Renal cortex interstitium (tissue), 11 donors: ENCODE measurements at regions not wholly inside any gene's neighbourhood (a gene's known extent, or its start where the extent isn't known, plus 50 kb on each side); places are given as distances from the start of the nearest gene placed in this dataset.

Experiments used
- DNase-seq, 11 donors: peaks; one replicate each; pipeline ENCODE4 v3.0.0-alpha.2; 2013; ENCODE audit warnings: low read depth in 9 of 11, low spot score in 4 of 11; ENCODE audit errors: extremely low read depth in 1 of 11

DNA sequence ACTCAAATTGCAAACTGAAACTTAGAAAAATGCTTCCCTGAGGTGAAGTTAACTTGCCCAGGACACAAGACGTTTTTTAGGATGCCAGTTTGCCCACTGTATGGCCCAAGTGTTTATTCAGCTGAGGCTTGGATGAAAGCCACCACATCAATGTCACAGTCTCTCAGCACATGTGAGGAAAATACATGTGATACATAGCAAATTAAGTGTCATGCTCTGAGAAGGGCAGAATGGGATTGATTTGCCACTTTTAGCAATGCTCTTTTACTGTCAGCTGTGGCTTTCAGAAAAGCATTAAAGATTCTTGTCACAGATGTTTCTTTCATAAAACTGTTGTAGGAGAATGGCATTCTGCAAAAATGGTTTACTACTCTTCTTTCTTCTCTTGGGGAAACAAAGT is 165.5 kb downstream of the ZIC1 start:
- no peak for DNase-seq

DNA sequence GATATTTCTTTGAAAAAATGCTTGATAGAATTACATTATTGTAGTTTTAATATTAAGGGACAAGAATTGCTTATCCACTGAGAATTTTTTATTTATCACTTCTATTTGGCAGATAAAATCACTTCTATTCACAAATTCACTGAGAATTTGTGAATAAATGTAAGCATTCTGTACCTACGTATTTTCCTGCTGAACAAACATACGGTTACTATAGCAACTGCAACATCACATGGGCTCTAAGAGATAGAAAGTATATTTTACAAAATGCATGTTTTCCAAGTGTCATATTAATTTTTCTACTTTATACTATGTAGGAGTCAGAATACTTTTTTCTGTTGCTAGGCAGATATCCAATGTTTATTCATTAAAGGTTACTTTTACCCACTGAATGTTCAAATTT is 166.2 kb downstream of the ZIC1 start:
- DNase-seq, result no peak

DNA sequence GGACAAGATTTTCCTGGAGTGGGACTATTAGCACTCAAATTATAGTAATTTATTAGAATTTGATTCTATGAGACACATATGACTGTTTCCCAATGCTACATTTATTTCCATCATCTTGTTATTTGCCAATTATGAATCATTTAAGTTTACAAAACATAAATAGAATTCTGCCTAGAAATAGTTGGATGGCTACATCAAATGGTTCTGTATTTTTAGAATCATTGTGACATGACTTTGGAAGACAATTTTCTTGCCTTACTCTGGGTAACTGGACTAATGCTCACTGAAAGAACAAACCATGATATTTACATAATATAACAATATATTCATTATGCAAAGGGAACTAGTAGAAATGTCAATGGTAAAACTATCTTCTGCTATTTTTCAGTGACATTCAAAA is 173.5 kb downstream of the ZIC1 start:
- no peak for DNase-seq

DNA sequence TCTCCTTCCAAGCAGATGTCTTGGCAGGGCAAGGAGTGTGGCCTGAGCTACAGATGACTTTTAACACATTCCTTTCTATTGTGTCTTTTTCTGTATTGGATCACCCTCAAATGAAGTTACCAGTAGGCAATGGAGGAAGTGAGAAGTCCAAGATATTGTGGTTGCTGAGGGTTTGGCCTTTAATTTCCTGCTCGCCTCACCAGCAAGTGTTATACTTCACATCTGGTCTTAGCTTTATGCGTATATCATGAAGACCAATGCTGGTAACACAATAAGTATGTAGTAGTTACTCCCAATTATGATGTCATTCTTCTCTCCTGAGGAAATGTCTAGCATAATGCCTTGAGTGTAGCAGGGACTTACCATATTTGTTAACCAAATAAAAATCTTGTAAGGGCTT is 179.9 kb downstream of the ZIC1 start:
- no peak for DNase-seq

DNA sequence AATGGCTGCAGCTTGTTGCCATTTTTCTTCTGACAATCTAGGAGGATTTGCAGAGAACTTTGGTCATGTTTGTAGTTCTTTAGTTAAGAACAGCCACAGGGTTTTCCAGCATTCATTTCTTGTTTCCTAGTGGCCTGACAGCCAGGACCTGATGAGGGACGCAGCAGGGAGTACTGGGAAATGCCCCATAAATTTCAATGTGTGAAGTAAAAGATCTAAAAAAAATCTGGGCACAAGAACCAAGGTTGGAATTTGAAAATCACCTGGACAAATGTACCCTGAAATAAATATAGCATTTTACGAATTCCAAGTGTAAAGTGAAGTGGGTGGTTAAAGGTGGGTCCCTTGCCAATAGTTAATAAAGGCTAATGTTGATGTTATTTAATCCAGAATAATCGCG is 195.0 kb downstream of the ZIC1 start:
- no peak for DNase-seq

DNA sequence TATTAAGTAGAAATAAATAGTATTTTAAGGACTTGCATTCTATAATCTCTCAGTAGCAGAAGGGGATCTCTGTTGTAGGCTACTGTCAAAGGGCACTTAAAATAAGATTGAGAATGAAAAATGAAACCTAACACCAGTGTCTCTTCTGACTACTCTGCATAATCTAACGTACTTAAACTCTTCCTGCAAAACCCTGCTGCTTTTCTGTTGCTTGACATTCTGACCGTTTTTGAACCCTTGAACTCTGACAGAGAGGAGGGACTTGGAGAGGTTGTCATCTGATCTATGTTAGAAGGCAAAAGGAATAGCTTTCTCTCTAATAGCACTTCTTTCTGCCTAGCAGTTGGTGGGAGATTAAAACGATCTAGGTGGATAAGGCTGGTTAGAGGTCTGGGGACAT is 204.6 kb downstream of the ZIC1 start:
- DNase-seq, result peak in 2 of 11 donors; percentile 3 to 6

DNA sequence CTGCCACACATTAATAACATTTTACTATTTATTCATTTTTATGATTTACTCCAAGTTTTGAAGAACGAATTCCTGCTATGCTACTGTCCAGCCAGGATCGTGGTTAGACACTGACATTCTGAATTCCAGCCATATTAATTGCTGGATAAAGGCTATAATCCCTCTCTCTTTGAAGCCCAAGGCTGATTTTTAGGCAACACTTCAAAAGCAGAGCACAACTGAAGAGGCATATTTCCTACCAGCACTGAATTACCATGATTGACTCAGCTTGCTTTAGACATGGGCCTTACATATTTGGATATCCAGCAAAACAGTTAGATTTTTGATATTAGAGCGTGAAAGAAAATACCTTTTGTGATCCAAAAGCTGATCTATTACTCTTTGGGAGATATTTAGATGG is 205.0 kb downstream of the ZIC1 start:
- DNase-seq, result no peak

DNA sequence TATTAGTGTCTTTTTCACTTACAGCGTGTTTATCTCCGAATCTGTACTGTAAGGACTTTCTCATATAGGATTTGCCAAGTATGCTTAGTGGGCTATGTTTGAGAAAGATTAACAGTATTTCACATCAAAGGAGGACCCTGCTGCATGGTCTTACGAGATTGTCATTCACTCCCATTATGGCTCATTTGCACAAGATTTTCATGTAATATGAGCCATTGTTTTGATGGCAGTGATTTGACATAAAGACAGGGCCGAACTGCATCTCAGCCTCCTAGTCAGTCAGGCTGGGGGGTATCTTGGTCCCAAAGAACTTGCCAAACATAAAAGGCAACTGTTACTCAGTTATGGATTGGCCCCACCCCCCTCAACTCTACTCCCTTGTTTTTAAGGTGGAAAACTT is 205.9 kb downstream of the ZIC1 start:
- no peak for DNase-seq

DNA sequence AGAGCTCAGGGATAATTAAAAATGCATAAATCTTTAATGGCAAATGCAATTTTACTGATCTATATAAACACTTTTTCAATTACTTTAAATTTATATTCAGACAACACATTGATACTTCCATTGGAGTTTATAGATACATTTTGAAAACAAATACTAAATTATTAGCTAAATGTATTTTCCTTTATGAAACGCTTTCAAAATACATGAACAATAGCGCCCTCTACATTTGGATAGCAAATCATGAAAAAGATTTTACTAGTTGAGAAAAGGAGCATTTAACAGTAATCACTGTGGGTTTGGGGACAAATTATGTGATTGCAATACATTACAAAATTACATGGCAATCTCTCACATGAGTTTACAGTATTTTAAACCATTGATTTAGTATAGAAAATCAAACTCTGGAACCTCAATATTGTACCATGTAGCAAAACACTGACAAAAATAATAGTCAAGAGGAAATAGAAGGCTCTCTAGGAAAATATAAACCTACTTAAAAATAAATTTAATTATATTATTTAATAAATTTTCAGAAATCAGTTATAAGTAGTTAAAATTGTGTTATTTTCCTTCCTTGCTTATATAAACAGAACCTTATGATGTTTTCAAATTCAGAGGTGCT is 207.9 kb downstream of the ZIC1 start:
- DNase-seq, result no peak

DNA sequence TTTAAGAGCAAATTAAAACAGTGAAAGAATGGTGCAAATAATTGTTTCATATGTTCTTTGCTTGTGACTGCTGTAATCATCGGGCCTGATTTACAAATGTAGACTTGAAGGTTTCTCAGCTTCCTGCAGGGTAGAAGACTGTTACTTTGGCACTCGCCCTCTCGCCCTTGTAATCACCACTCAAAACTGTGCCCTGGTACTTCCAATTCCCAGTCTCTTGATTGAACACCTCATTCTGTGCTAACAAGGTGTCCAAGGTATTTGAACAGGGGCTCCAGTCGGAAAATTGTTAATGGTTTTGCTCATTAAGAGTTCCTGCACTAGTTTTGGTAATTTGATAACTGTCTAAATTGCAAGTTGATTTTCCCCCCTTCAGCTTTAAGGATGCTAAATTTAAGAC is 209.5 kb downstream of the ZIC1 start:
- DNase-seq, result no peak

DNA sequence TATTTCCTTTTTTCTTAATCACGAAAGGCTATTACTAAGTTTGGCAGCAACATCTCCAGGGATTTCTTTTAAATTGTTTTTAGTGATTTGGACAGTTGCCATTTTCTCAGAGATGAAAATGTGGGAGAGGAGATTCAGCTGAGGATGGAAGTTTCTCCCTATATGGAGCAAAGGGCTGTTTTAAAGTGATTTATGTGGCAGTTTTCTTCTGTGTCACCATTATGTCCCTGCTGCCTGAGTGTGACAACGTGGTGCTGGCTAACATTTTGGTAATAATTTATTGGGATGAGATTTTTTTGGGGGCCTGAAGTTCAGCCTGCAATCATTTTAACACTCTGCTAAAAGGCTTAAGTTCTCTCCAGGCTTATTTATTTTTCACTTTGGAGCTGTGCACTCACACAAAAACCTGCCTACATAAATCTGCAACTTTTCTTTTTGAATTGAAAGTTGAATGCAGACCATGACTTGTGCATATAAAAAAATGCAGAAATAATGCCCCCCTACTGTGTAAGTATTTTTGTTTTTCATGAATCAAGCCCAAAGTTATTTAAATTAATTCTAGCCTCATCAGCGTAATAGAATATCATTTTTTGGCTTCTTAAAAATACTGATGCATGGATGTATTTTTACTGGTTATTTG is 210.9 kb downstream of the ZIC1 start:
- peak in 2 of 11 donors; percentile 3 for DNase-seq

DNA sequence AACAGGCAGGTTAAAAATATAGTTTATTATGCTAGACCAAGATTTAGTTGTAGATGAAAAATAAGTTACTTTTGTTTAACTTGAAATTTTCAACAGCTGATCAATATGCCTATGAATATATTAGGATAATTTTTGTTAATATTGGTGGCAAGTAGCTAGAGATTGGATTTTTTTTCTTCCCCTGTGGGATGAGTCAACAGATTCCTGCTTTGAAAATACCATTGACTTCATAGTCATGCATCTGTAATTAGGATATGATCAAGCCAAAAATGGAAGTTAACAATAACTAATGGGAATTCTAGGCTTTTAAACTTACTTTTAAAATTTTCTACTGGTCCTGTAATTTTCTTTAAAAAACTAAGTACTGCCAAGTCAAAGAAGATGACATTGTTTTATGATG is 211.7 kb downstream of the ZIC1 start:
- DNase-seq, result no peak

DNA sequence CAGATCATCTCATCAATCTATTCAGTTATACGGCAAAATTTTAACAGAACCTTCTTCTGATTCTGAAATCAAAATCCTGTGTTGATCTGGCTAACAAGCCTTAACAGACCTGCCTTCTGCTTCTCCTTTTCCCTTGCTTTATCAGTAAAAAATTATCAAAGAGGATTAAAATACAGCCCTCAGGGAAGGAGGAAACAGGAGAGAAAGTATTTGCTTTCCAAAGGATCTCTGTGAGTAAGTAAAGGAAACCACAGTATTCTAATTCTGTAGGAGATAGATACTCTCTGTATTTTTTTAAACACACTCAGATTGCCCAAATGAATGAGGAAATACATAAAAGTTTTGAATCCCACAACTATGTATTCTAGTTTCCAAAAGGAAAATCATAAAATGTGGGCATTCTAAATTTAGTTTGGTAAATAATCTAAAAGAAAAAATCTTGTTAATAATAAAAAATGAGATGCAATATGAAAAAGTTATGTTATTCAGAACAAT is 221.8 kb downstream of the ZIC1 start:
- no peak for DNase-seq

DNA sequence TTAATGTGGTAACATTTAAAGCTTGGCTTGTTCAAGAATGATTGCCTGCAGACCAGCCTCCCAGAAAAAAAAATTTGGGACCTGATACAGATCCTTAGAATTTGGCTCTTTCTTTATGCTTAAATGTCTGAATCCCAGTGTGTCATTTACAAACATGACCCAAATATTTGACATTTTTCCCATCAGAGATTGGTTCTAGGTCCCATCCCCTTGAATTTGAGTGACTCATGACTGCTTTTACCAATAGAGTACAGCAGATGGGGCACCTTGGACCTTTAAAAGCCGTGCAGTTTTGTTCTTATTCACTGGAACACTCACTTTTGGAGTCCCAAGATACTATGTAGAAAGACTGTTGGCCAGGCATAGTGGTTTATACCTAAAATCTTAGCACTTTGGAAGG is 231.6 kb downstream of the ZIC1 start:
- DNase-seq, result no peak

DNA sequence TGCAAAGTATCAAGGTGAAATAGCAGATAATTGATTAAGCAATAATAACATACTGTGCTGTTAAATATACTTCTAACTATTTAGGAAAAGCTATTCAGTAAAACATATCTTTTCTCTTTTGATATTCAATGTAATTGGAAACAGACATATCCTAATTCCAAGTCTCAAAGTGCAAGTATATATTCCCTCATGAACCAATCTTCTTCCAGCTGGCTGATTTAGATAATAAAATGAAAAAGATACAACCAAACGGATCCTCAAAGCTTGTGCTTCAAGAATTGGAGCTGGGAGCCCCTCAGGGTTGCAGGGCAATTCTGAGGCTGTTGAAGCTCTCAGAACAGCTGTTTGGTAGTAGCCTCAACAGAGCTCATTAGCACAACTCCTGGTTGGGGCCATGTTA is 236.6 kb downstream of the ZIC1 start:
- no peak for DNase-seq

DNA sequence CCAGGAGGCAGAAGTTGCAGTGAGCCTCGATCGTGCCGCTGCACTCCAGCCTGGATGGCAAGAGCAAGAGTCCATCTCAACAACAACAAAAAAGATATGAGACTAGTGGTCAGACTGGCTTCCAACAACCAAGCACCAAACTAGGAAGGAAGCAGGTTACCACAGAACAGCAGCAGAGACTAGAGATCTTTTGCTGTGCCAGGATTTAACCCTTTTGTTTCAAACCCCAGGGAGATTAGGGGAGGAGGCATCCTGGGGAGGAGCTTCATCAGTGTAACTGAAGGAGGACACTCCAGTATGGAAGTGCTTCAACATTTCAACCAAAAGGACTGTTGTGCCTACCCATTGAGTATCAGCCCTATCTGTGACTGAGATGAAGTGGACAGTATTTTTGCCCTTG is 240.3 kb downstream of the ZIC1 start:
- no peak for DNase-seq

DNA sequence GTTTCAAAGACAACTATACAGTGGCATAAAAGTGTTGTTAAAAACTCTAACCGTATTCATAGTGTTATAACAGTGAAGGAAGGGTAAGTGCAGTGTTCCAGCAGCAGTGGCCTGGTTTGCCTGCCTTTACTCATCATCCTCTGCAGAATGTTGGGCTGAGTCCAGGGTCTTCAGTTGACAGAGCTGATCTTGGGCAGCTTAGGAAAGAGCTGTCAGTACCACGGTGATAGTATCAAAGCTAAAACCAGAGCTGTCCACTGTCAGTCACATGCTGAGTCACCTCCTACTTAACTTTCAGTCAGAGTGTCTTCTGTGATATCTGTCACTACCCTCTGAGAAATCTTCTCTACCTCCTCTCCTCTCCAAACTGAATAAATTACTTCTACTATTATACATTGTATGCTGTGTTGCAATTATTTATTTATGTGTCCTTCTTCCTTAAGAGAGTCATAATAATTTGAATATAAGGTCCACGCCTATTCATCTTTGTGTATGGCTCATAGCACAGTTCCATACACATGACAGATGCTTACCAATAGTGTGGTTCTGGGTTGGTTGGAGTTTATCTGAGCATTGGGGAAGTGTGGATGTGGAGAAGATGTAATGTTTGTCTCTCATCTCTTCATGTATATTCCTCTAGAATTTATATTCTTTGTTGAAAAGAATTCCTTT is 242.1 kb downstream of the ZIC1 start:
- DNase-seq, result no peak

DNA sequence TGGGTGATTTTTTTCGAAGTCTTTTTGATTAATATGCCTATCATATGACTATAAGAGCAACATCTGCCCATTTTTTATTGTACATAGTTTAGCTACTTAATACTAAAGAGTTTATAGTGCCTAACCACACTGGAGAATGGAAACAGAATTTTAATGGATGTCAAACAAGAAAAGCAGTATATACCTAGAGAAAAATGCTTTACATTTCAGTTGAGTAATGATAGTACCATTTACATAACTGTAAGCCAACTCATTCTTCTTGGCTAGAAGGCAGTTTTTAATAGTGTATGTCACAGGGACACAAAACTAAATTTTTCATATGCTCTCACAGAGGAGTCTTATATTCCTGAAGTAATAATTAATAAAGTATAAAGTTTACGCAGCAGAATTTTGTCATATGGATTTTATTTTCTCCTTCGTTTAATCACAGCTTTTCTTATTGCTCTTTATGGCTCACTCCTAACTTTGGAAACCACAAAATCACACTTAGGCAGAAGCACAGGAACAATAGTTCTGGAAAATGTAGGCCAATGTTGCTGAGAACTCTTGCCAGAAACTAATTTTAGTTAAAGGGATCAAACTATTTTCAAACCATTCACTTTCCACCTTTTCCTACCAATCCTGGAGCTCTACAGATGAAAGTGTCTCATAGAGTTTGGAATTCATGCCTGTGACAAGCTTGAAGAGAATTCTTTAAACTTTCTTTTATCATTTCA is 243.6 kb downstream of the ZIC1 start:
- no peak for DNase-seq

DNA sequence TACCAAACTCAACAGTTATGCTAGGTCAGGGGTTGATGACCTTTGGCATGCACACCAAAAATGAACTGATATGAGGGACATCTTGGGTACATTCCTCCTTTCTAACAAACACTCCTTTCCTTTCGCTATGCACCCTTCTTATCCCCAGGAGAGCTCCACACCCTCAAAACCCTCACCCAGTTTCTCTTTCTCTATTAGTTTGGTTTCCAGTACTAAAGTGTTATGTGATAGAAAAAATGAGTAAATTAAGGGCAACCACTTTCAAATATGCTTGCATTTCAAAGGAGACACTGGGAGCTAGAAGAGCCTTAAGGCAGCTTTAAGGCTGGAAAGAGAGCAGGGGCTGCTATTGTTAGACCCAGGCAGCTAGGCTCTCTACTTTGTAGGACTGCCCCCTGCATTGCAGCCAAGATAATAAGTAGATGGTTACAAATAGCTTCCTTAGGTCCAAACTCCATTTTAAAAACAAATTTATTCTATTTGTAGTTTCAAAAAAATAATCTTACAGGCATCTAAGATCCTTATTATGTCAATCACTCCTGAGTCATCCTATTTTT is 244.3 kb downstream of the ZIC1 start:
- no peak for DNase-seq

DNA sequence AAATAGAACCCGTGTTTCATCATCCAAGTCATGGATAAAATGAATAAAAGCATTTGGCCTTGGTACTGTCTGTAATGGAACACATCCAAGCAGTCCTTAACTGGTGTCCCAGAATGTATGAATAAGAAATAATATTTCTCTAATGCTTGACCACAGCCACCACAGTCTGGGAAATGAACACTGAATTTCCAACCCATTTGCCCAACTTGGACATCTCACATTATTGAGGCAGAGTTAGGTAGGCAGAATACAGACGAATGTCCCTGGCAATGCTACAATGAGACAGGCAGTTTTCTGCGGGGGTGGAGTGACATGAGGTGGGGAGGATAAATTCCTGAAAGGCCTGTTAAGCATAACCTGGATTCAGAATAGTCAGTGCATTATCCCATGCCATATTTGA is 245.7 kb downstream of the ZIC1 start:
- DNase-seq, result no peak
